ENCODE measurements at regions not wholly inside any gene's neighbourhood (a gene's known extent, or its start where the extent isn't known, plus 50 kb on each side); places are given as distances from the start of the nearest gene placed in this dataset.

DNA sequence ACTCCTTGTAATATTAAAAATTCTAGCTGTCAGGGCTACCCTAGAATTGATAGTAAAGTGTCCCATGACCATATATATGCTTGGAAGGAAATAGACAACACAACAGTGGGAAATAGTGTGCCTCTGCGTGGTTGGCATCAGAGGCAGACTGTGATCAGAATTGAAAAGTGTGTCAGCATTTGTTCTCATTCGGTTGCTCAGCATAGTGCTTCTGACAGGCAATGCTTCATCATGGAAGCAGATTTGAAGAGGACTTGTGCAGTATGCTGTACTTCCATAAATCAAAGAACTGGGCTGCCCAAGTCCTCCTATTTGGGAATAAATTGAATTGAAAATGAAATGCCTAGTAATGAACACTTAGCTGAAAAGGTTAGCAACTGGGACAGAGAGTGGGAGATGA is 435.7 kb downstream of the DIPK2A start:
- TF ChIP-seq POLR2A (IDR thresholded peaks at IDR 0.05) (no peak), CTCF (IDR thresholded peaks at IDR 0.05) (no peak)
